Panc1 (cell line): ENCODE measurements at regions not wholly inside any gene's neighbourhood (a gene's known extent, or its start where the extent isn't known, plus 50 kb on each side); places are given as distances from the start of the nearest gene placed in this dataset.

Source experiments
- CTCF ChIP-seq: fragments of 450-650 bp; IDR thresholded peaks from 2 replicates; pipeline ENCODE4 v1.5.1; 2017; ENCODE audit warnings: mild to moderate bottlenecking
- SIN3A ChIP-seq: IDR thresholded peaks from 2 replicates; pipeline ENCODE4 v1.6.1; 2012; ENCODE audit warnings: low read depth, mild to moderate bottlenecking, low read length, moderate library complexity, borderline replicate concordance; ENCODE audit not compliant: insufficient read depth

GRCh38 chr5:31096238-31096865 is 97.1 kb upstream of the CDH6 start:
- no peak for TF ChIP-seq CTCF
- no peak for TF ChIP-seq SIN3A
